CD14-positive monocyte (primary cell): ENCODE measurements at regions not wholly inside any gene's neighbourhood (a gene's known extent, or its start where the extent isn't known, plus 50 kb on each side); places are given as distances from the start of the nearest gene placed in this dataset.

Experiments
- DNase-seq, 3 donors: peaks; one replicate each; pipeline ENCODE4 v3.0.0-alpha.2; 2011 to 2022
- H2AFZ ChIP-seq: 2 replicates; pipeline ENCODE4 v1.6.0; 2012; ENCODE audit warnings: mild to moderate bottlenecking, low read depth, low read length, inconsistent platforms; ENCODE audit not compliant: insufficient read depth, poor library complexity, severe bottlenecking
- H3K27ac ChIP-seq, 2 donors: 1 replicate in 1 of 2; 2 replicates in 1 of 2; pipeline ENCODE4 v1.5.1; 2012 to 2013; ENCODE audit warnings: low read length in 2 of 2, control low read depth in 1 of 2, inconsistent platforms in 1 of 2, low read depth in 1 of 2, mild to moderate bottlenecking in 1 of 2
- H3K27me3 ChIP-seq, 2 donors: one replicate each; pipeline versions ENCODE4 v1.6.0 to v1.6.1; 2011 to 2013; ENCODE audit warnings: low read length in 2 of 2; ENCODE audit not compliant: control insufficient read depth in 2 of 2, insufficient read depth in 2 of 2
- H3K36me3 ChIP-seq, 2 donors: replicated peaks in 1 of 2; 1 replicate in 1 of 2; 2 replicates in 1 of 2; pipeline versions ENCODE4 v1.5.1 to v1.6.1; 2012 to 2013; ENCODE audit warnings: low read length in 2 of 2, control low read depth in 1 of 2, inconsistent platforms in 1 of 2, mild to moderate bottlenecking in 1 of 2; ENCODE audit not compliant: insufficient read depth in 2 of 2, control insufficient read depth in 1 of 2
- H3K4me1 ChIP-seq, 2 donors: 1 replicate in 1 of 2; 2 replicates in 1 of 2; pipeline versions ENCODE4 v1.5.1 to v1.6.1; 2012 to 2013; ENCODE audit warnings: low read length in 2 of 2, control low read depth in 1 of 2, inconsistent platforms in 1 of 2, mild to moderate bottlenecking in 1 of 2, moderate library complexity in 1 of 2; ENCODE audit not compliant: insufficient read depth in 2 of 2, control insufficient read depth in 1 of 2
- H3K4me2 ChIP-seq: replicated peaks from 2 replicates; pipeline ENCODE3; 2012; ENCODE audit warnings: low read length, moderate library complexity, mild to moderate bottlenecking; ENCODE audit not compliant: poor library complexity, severe bottlenecking; ENCODE audit errors: extremely low read depth
- H3K4me3 ChIP-seq, 3 experiments: fragments of 200-600 bp in 1 of 3; sonication (generic) in 1 of 3; replicated peaks in 1 of 3; 1 replicate in 2 of 3; 2 replicates in 1 of 3; pipeline ENCODE4 v1.5.1; 2011 to 2013; ENCODE audit warnings: low read length in 3 of 3, mild to moderate bottlenecking in 3 of 3, control low read depth in 2 of 3, low read depth in 2 of 3, inconsistent platforms in 1 of 3, moderate library complexity in 1 of 3
- H3K79me2 ChIP-seq: 2 replicates; pipeline ENCODE4 v1.6.0; 2012; ENCODE audit warnings: mild to moderate bottlenecking, control low read depth, inconsistent platforms, low read length, moderate library complexity; ENCODE audit not compliant: insufficient read depth
- H3K9ac ChIP-seq: 2 replicates; pipeline ENCODE4 v1.6.0; 2017; ENCODE audit warnings: low read length, mild to moderate bottlenecking; ENCODE audit not compliant: insufficient read depth, poor library complexity, severe bottlenecking
- H3K9me3 ChIP-seq, 2 donors: replicated peaks in 1 of 2; 1 replicate in 1 of 2; 2 replicates in 1 of 2; pipeline versions ENCODE4 v1.5.1 to v1.6.1; 2012 to 2013; ENCODE audit warnings: low read length in 2 of 2, control low read depth in 1 of 2; ENCODE audit not compliant: control insufficient read depth in 1 of 2, insufficient read depth in 1 of 2
- H4K20me1 ChIP-seq: 2 replicates; pipeline ENCODE4 v1.6.0; 2012; ENCODE audit warnings: mild to moderate bottlenecking, low read length, control low read depth, moderate library complexity; ENCODE audit not compliant: insufficient read depth
- H3K27ac Mint-ChIP-seq, 7 donors: one replicate each; pipeline ENCODE4 v1.8.0; 2020; ENCODE audit warnings: mild to moderate bottlenecking in 7 of 7, mixed read lengths in 7 of 7, moderate library complexity in 6 of 7, inconsistent platforms in 2 of 7
- H3K27me3 Mint-ChIP-seq, 3 donors: one replicate each; pipeline ENCODE4 v1.8.0; 2021 to 2022; ENCODE audit warnings: low read depth in 3 of 3, mild to moderate bottlenecking in 3 of 3, mixed read lengths in 3 of 3, moderate library complexity in 3 of 3, inconsistent platforms in 1 of 3
- H3K36me3 Mint-ChIP-seq, 2 donors: one replicate each; pipeline ENCODE4 v1.8.0; 2020; ENCODE audit warnings: mixed read lengths in 2 of 2, inconsistent platforms in 1 of 2, mild to moderate bottlenecking in 1 of 2
- H3K4me1 Mint-ChIP-seq: one replicate; pipeline ENCODE4 v1.8.0; 2020; ENCODE audit warnings: mild to moderate bottlenecking, mixed read lengths
- H3K4me3 Mint-ChIP-seq, 2 donors: one replicate each; pipeline ENCODE4 v1.8.0; 2020; ENCODE audit warnings: mild to moderate bottlenecking in 2 of 2, mixed read lengths in 2 of 2, moderate library complexity in 1 of 2
- H3K9me3 Mint-ChIP-seq, 7 donors: one replicate each; pipeline ENCODE4 v1.8.0; 2020 to 2022; ENCODE audit warnings: mixed read lengths in 7 of 7, mild to moderate bottlenecking in 6 of 7, moderate library complexity in 6 of 7, inconsistent platforms in 2 of 7
- WGBS: methylation state at CpG from one replicate; pipeline ENCODE4 v1.1.5; 2013; ENCODE audit warnings: missing lambda C conversion rate; ENCODE audit not compliant: insufficient coverage; 5-methylcytosine and 5-hydroxymethylcytosine counted together
- intact Hi-C, 2 donors: fragments of 100-400 bp; cut with micrococcal nuclease; formaldehyde crosslinking; loops; one replicate each; pipeline versions ENCODE4 v1.15.0 to v1.15.1; 2023
- TF ChIP-seq, protein P1 (sequence below): fragments of 200-600 bp; IDR thresholded peaks from one replicate; pipeline ENCODE4 v1.8.0; 2022; ENCODE audit warnings: antibody characterized with exemption, mild to moderate bottlenecking

DNA sequence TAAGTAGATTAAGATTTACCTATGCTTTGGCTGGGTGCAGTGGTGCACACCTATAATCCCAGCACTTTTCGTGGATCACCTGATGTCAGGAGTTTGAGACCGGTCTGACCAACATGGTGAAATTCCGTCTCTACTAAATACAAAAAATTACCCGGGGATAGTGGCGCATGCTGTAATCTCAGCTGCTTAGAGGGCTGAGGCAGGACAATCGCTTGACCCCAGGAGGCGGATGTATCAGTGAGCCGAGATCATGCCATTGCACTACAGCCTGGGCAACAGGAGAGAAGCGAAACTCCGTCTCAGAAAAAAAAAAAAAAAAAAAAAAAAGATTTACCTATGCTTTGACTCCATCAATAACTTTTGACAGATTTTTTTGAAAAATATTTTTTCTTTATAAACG lies 267.1 kb upstream of the SEMA6A start:
- H3K4me1 Mint-ChIP-seq = no peaks in the 10 kb centered on the region
- no peak for DNase-seq
- H3K27ac ChIP-seq = no peak overlapping the region
- no peak overlapping the region for H3K4me2 ChIP-seq
- H3K9me3 ChIP-seq = peaks cover 7 to 18% of the 10 kb centered on the region in 2 donors
- no peaks in the 10 kb centered on the region for H3K27me3 ChIP-seq
- no peak overlapping the region for H3K4me3 Mint-ChIP-seq
- no peaks in the 10 kb centered on the region for H3K79me2 ChIP-seq
- WGBS = 96% methylated on average over 5 of the region's 11 CpGs
- H3K4me3 ChIP-seq = no peak overlapping the region
- TF ChIP-seq, protein P1, sequence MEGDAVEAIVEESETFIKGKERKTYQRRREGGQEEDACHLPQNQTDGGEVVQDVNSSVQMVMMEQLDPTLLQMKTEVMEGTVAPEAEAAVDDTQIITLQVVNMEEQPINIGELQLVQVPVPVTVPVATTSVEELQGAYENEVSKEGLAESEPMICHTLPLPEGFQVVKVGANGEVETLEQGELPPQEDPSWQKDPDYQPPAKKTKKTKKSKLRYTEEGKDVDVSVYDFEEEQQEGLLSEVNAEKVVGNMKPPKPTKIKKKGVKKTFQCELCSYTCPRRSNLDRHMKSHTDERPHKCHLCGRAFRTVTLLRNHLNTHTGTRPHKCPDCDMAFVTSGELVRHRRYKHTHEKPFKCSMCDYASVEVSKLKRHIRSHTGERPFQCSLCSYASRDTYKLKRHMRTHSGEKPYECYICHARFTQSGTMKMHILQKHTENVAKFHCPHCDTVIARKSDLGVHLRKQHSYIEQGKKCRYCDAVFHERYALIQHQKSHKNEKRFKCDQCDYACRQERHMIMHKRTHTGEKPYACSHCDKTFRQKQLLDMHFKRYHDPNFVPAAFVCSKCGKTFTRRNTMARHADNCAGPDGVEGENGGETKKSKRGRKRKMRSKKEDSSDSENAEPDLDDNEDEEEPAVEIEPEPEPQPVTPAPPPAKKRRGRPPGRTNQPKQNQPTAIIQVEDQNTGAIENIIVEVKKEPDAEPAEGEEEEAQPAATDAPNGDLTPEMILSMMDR = no peak
- no peaks in the 10 kb centered on the region for H3K4me1 ChIP-seq
- H2AFZ ChIP-seq = no peak overlapping the region
- intact Hi-C loops = no loop called here
- peaks cover 3 to 8% (median 7%) of the 10 kb centered on the region in 7 donors for H3K9me3 Mint-ChIP-seq
- no peak overlapping the region for H3K9ac ChIP-seq
- H3K36me3 ChIP-seq = no peaks in the 10 kb centered on the region
- no peaks in the 10 kb centered on the region for H4K20me1 ChIP-seq
- no peak overlapping the region for H3K27ac Mint-ChIP-seq
- no peaks in the 10 kb centered on the region for H3K36me3 Mint-ChIP-seq
- H3K27me3 Mint-ChIP-seq = peaks cover 0 to 1% (median 0%) of the 10 kb centered on the region in 3 donors

DNA sequence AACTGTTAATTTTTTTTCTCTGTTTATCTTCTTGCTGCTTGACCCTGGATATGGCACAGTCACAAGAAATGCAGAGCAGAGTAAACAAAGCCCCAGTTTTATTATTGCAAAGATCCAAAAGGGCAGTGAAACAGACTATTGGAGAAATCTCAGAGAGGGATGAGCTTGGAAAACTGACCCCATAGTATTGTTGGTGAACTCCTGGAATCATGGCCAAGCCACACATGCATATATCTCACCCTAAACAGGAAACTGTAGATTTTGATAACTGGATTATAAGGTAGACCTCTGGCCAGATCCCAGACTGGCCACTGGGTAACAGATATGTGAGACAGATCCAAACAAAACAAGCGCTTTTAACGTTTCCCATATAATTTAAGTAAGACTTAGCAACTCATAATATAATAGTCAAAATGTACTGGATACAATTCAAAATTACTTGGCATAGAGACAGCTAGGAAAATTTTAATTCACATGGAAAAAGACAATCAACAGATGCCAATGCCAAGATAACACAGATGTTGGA lies 263.5 kb upstream of the SEMA6A start:
- TF ChIP-seq, protein P1 = no peak
- Mint-ChIP-seq H3K4me1 (no peaks in the 10 kb centered on the region), H3K9me3 (peaks cover 3 to 17% (median 6%) of the 10 kb centered on the region in 7 donors), H3K36me3 (no peaks in the 10 kb centered on the region), H3K27ac (no peak overlapping the region), H3K27me3 (peaks cover 0 to 1% (median 0%) of the 10 kb centered on the region in 3 donors), H3K4me3 (no peak overlapping the region)
- H3K4me3 ChIP-seq = no peak overlapping the region
- H3K4me2 ChIP-seq = no peak overlapping the region
- H3K36me3 ChIP-seq = no peaks in the 10 kb centered on the region
- no peak for DNase-seq
- H3K79me2 ChIP-seq = no peaks in the 10 kb centered on the region
- H3K27ac ChIP-seq = no peak overlapping the region
- H3K9ac ChIP-seq = no peak overlapping the region
- WGBS = no CpG with 5 or more reads among the region's 2 CpGs
- no peak overlapping the region for H2AFZ ChIP-seq
- H4K20me1 ChIP-seq = no peaks in the 10 kb centered on the region
- H3K4me1 ChIP-seq = no peaks in the 10 kb centered on the region
- no peaks in the 10 kb centered on the region for H3K27me3 ChIP-seq
- intact Hi-C loops = no loop called here
- H3K9me3 ChIP-seq = peaks cover 7 to 15% of the 10 kb centered on the region in 2 donors
